H1 (cell line): ENCODE measurements at regions not wholly inside any gene's neighbourhood (a gene's known extent, or its start where the extent isn't known, plus 50 kb on each side); places are given as distances from the start of the nearest gene placed in this dataset.

Experiments
- CBX5 ChIP-seq: fragments of 300-800, 300-1000 bp; sonication (generic); IDR thresholded peaks from 2 replicates; pipeline ENCODE4 v1.7.1; 2016; ENCODE audit warnings: antibody characterized with exemption, low read length, low read depth
- CEBPB ChIP-seq: IDR thresholded peaks from 2 replicates; pipeline ENCODE4 v1.6.1; 2012; ENCODE audit warnings: low read depth, low read length
- EGR1 ChIP-seq: IDR thresholded peaks from 2 replicates; pipeline ENCODE4 v1.6.1; 2011; ENCODE audit warnings: low read depth, low read length, borderline replicate concordance
- EZH2 ChIP-seq: fragments of 200-600 bp; sonication (generic); IDR thresholded peaks from 2 replicates; pipeline ENCODE4 v1.7.1; 2012; ENCODE audit warnings: low read depth, mild to moderate bottlenecking, moderate library complexity, low read length, inconsistent platforms; ENCODE audit not compliant: severe bottlenecking
- JUND ChIP-seq: IDR thresholded peaks from 2 replicates; pipeline ENCODE4 v1.6.1; 2011; ENCODE audit warnings: mild to moderate bottlenecking, improper control_type of control experiment, low read length
- NRF1 ChIP-seq: IDR thresholded peaks from 2 replicates; pipeline ENCODE4 v1.6.1; 2011; ENCODE audit warnings: mild to moderate bottlenecking, low read depth, low read length, improper control_type of control experiment
- POLR2A ChIP-seq, 2 experiments: IDR thresholded peaks; 1 replicate in 1 of 2; 2 replicates in 1 of 2; pipeline ENCODE4 v1.6.1; 2011; ENCODE audit warnings: low read depth in 2 of 2, low read length in 2 of 2, mild to moderate bottlenecking in 2 of 2; ENCODE audit errors: control extremely low read depth in 1 of 2
- POLR2AphosphoS5 ChIP-seq: IDR thresholded peaks from 2 replicates; pipeline ENCODE4 v1.6.1; 2011; ENCODE audit warnings: low read depth, low read length
- RAD21 ChIP-seq, 2 experiments: IDR thresholded peaks in 1 of 2; conservative IDR thresholded peaks in 1 of 2; 2 replicates each; pipeline ENCODE4 v1.6.1; 2011; ENCODE audit warnings: low read depth in 2 of 2, low read length in 2 of 2, improper control_type of control experiment in 1 of 2, inconsistent platforms in 1 of 2, mild to moderate bottlenecking in 1 of 2, moderate library complexity in 1 of 2
- SP1 ChIP-seq: IDR thresholded peaks from 2 replicates; pipeline ENCODE4 v1.6.1; 2011; ENCODE audit warnings: low read depth, low read length
- TCF12 ChIP-seq: IDR thresholded peaks from 2 replicates; pipeline ENCODE4 v1.6.1; 2011; ENCODE audit warnings: low read depth, mild to moderate bottlenecking, low read length
- USF2 ChIP-seq: IDR thresholded peaks from 2 replicates; pipeline ENCODE4 v1.6.1; 2011; ENCODE audit warnings: low read length, improper control_type of control experiment
- TF ChIP-seq, protein P1 (sequence below), 3 experiments: IDR thresholded peaks; 1 replicate in 2 of 3; 2 replicates in 1 of 3; pipeline versions ENCODE4 v1.5.1 to v1.6.1; 2011; ENCODE audit warnings: low read length in 3 of 3, mild to moderate bottlenecking in 3 of 3, inconsistent platforms in 2 of 3, low read depth in 1 of 3, moderate library complexity in 1 of 3; ENCODE audit not compliant: insufficient read depth in 1 of 3; ENCODE audit errors: control extremely low read depth in 1 of 3

DNA sequence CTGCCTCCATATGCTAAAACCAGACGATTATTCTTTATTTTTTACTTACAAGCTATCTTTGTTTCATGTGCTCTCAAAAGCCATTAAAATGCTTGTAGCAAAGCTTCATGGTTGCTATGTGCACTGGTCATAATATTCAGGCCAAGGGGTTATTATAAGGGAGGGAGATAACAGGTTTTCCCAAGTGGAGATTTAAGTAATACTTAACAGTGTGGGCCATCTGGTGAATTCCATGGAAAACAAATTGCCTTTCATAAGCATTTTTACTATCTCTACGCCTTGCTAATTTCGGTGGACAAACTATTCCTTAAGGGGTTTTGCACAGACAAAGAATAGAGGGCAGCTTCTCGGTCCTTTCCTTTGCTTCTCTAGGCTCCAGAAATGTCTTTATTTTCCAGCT is 137.8 kb downstream of the NUF2 start:
- TF ChIP-seq POLR2AphosphoS5 (no peak), POLR2A (IDR thresholded peaks at IDR 0.05; ENCODE audit: control extremely low read depth in 1 of 2, low read depth in 2 of 2, low read length in 2 of 2) (no peak), SP1 (no peak), CBX5 (no peak), RAD21 (IDR thresholded peaks at IDR 0.05 in 1 of 2, conservative IDR thresholded peaks at IDR 0.05 in 1 of 2; ENCODE audit: low read depth in 2 of 2, low read length in 2 of 2) (no peak), EGR1 (no peak), JUND (no peak), NRF1 (no peak), TCF12 (no peak), EZH2 (no peak), CEBPB (no peak), USF2 (no peak)
- TF ChIP-seq, protein P1, sequence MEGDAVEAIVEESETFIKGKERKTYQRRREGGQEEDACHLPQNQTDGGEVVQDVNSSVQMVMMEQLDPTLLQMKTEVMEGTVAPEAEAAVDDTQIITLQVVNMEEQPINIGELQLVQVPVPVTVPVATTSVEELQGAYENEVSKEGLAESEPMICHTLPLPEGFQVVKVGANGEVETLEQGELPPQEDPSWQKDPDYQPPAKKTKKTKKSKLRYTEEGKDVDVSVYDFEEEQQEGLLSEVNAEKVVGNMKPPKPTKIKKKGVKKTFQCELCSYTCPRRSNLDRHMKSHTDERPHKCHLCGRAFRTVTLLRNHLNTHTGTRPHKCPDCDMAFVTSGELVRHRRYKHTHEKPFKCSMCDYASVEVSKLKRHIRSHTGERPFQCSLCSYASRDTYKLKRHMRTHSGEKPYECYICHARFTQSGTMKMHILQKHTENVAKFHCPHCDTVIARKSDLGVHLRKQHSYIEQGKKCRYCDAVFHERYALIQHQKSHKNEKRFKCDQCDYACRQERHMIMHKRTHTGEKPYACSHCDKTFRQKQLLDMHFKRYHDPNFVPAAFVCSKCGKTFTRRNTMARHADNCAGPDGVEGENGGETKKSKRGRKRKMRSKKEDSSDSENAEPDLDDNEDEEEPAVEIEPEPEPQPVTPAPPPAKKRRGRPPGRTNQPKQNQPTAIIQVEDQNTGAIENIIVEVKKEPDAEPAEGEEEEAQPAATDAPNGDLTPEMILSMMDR (IDR thresholded peaks at IDR 0.05; ENCODE audit: control extremely low read depth in 1 of 3, insufficient read depth in 1 of 3, low read depth in 1 of 3, low read length in 3 of 3): no peak
